ENCODE measurements at regions not wholly inside any gene's neighbourhood (a gene's known extent, or its start where the extent isn't known, plus 50 kb on each side); places are given as distances from the start of the nearest gene placed in this dataset.
A peak's percentile ranks its signal among the peaks of the same experiment; 100 is the strongest.

DNA sequence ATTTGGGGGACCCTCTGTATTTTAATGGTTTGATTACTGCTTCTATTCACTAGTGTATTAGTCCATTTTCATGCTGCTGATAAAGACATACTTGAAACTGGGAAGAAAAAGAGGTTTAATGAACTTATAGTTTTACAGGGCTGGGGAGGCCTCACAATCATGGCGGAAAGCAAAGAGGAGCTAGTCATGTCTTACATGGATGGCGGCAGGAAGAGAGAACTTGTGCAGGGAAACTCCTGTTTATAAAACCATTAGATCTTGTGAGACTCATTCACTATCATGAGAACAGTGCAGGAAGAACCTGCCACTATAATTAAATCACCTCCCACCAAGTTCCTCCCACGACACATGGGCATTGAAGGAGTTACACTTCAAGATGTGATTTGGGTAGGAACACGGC lies 464.5 kb upstream of the RGS18 start:
- Mint-ChIP-seq H3K27ac (ENCODE audit: unreplicated experiment) (no peak overlapping the region), H3K4me1 (peaks cover 6% of the 10 kb centered on the region), H3K4me3 (no peak overlapping the region), H3K36me3 (ENCODE audit: low read depth) (no peaks in the 10 kb centered on the region), H3K27me3 (ENCODE audit: low read depth) (no peaks in the 10 kb centered on the region), H3K9me3 (peaks cover 12% of the 10 kb centered on the region)
- no peak for DNase-seq (ENCODE audit: low read depth, low spot score)
- TF ChIP-seq, protein P1, sequence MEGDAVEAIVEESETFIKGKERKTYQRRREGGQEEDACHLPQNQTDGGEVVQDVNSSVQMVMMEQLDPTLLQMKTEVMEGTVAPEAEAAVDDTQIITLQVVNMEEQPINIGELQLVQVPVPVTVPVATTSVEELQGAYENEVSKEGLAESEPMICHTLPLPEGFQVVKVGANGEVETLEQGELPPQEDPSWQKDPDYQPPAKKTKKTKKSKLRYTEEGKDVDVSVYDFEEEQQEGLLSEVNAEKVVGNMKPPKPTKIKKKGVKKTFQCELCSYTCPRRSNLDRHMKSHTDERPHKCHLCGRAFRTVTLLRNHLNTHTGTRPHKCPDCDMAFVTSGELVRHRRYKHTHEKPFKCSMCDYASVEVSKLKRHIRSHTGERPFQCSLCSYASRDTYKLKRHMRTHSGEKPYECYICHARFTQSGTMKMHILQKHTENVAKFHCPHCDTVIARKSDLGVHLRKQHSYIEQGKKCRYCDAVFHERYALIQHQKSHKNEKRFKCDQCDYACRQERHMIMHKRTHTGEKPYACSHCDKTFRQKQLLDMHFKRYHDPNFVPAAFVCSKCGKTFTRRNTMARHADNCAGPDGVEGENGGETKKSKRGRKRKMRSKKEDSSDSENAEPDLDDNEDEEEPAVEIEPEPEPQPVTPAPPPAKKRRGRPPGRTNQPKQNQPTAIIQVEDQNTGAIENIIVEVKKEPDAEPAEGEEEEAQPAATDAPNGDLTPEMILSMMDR (conservative IDR thresholded peaks at IDR 0.05) = no peak

DNA sequence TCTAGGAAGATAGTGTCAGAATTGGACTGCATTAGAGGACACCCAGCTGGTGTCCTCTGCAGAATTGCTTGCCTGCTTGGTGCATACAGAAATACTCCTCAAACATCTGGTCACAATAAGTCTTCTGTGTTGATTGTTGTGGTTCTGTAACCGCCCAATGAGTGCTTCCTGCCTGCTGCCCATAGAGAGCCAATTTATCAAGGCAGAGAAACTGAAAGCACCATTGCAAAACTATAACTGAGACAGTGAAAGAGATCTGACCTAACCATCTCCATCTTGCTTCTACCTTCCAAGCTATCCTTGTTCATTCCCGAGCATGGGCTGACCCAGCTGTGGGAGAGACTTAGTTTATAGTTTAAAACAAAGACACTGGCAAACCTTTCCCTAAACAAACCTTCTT lies 462.4 kb upstream of the RGS18 start:
- no peak for DNase-seq (ENCODE audit: low read depth, low spot score)
- no peaks in the 10 kb centered on the region for H3K36me3 Mint-ChIP-seq (ENCODE audit: low read depth)
- H3K4me1 Mint-ChIP-seq = peaks cover 6% of the 10 kb centered on the region
- no peaks in the 10 kb centered on the region for H3K27me3 Mint-ChIP-seq (ENCODE audit: low read depth)
- peak overlapping the region; percentile 35 for H3K27ac Mint-ChIP-seq (ENCODE audit: unreplicated experiment)
- TF ChIP-seq, protein P1 (conservative IDR thresholded peaks at IDR 0.05) = no peak
- H3K9me3 Mint-ChIP-seq = peaks cover 12% of the 10 kb centered on the region
- no peak overlapping the region for H3K4me3 Mint-ChIP-seq

DNA sequence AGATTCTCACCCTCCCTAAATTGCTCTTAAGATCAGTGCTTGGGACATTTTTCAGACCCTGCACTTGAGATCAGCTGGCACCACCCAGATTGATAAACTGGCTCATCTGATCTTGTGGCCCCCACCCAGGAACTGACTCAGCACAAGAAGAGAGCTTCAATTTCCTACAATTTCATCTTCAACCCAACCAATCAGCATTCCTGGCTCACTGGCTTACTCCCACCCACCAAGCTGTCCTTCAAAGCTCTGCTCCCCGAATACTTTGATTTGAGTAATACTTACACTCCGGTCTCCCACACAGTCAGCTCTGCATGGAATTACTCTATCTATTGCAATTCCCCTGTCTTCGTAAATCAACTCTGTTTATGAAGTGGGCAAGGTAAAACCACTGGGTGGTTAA lies 461.9 kb upstream of the RGS18 start:
- DNase-seq (ENCODE audit: low read depth, low spot score) = no peak
- H3K4me1 Mint-ChIP-seq = peaks cover 6% of the 10 kb centered on the region
- H3K36me3 Mint-ChIP-seq (ENCODE audit: low read depth) = no peaks in the 10 kb centered on the region
- peaks cover 12% of the 10 kb centered on the region for H3K9me3 Mint-ChIP-seq
- no peak overlapping the region for H3K4me3 Mint-ChIP-seq
- no peaks in the 10 kb centered on the region for H3K27me3 Mint-ChIP-seq (ENCODE audit: low read depth)
- TF ChIP-seq, protein P1 (conservative IDR thresholded peaks at IDR 0.05) = no peak
- no peak overlapping the region for H3K27ac Mint-ChIP-seq (ENCODE audit: unreplicated experiment)

DNA sequence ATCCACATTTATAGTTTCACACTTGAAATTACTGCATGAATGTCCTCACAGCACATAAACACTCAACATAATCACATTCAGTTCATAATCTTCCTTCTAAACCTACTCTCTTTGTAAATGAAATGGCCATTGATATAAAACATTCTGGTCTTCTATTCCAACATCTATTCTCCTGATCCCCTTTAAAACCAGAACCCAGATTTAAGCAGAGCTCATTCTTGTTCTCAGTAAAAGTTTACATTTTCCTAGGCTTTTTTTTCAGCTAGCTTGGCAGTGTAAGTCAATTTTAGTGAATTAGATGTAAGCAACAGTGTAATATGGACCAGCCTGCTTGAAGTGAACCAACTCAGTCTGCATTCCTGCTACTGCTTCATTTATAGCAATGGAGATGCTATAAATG lies 460.7 kb upstream of the RGS18 start:
- TF ChIP-seq, protein P1 (conservative IDR thresholded peaks at IDR 0.05) = no peak
- H3K36me3 Mint-ChIP-seq (ENCODE audit: low read depth) = no peaks in the 10 kb centered on the region
- H3K4me3 Mint-ChIP-seq = no peak overlapping the region
- H3K9me3 Mint-ChIP-seq = peaks cover 12% of the 10 kb centered on the region
- peaks cover 6% of the 10 kb centered on the region for H3K4me1 Mint-ChIP-seq
- no peak overlapping the region for H3K27ac Mint-ChIP-seq (ENCODE audit: unreplicated experiment)
- DNase-seq (ENCODE audit: low read depth, low spot score) = no peak
- no peaks in the 10 kb centered on the region for H3K27me3 Mint-ChIP-seq (ENCODE audit: low read depth)

DNA sequence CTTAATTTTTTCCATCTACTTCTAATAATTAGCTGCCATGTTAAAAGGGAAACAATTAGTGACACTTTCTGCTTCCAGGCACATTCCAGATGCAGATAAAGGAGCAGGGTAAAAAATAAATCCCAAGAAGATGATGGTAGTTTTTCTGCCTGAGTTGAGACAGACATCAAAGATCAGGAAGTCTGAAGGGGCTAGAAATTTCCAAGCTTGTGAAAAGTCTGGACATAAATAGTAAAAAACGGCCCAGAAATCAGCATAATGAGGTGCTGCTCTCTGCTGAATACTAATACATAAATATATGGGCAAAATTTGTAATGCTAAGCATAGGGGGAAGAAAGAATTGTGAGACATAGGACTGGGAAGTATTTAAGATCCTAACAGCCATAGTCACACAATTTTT lies 460.0 kb upstream of the RGS18 start:
- Mint-ChIP-seq H3K4me3 (no peak overlapping the region), H3K27ac (ENCODE audit: unreplicated experiment) (no peak overlapping the region), H3K9me3 (peaks cover 9% of the 10 kb centered on the region), H3K36me3 (ENCODE audit: low read depth) (no peaks in the 10 kb centered on the region), H3K27me3 (ENCODE audit: low read depth) (no peaks in the 10 kb centered on the region), H3K4me1 (peaks cover 6% of the 10 kb centered on the region)
- TF ChIP-seq, protein P1 (conservative IDR thresholded peaks at IDR 0.05) = no peak
- DNase-seq (ENCODE audit: low read depth, low spot score) = no peak

DNA sequence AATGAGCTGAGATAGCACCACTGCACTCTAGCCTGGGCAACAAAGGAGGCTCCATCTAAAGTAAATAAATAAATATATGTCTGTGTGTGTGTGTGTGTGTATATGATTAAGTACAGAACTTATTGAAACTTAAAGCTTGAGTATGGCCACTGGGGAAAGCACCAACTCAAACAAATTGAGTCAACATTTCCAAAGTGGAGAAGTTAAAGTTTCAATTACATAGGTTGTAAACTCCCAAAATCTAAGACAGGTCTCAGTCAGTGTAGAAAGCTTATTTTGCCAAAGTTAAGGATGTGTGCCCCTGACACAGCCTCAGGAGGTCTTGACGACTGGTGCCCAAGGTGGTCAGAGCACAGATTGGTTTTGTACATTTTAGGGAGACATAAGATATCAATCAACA lies 458.9 kb upstream of the RGS18 start:
- DNase-seq (ENCODE audit: low read depth, low spot score) = no peak
- H3K9me3 Mint-ChIP-seq = peaks cover 2% of the 10 kb centered on the region
- H3K4me3 Mint-ChIP-seq = no peak overlapping the region
- peaks cover 6% of the 10 kb centered on the region for H3K4me1 Mint-ChIP-seq
- H3K36me3 Mint-ChIP-seq (ENCODE audit: low read depth) = no peaks in the 10 kb centered on the region
- H3K27ac Mint-ChIP-seq (ENCODE audit: unreplicated experiment) = no peak overlapping the region
- TF ChIP-seq, protein P1 (conservative IDR thresholded peaks at IDR 0.05) = no peak
- H3K27me3 Mint-ChIP-seq (ENCODE audit: low read depth) = no peaks in the 10 kb centered on the region

All from neural crest cell (in vitro differentiated cells).